HG02759 (cell line): ENCODE measurements at regions not wholly inside any gene's neighbourhood (a gene's known extent, or its start where the extent isn't known, plus 50 kb on each side); places are given as distances from the start of the nearest gene placed in this dataset.

Experiments used
- ATAC-seq: cut with Tn5 transposase; IDR thresholded peaks from one replicate; pipeline ENCODE4 v1.9.1; 2021; ENCODE audit warnings: mild to moderate bottlenecking, moderate library complexity; ENCODE audit not compliant: unreplicated experiment

DNA sequence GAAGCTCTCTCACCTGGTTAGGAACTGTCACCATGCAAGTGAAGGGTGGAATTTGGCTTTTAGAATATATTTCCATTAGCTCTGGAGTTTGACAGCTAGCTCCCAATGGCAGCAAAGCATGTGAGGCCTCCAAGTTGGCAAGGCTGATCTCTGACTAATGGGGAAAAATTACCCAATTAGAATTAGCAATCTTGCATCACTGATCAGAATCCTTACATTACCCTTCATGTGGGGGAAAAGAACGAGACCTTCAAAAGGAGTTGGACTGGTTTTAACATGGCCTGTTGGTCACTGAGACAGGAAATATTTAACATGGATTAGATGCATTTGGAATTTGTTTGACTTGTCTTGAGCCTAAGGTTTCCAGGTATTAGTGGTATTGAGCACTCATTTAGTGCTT is 192.3 kb upstream of the GDNF start:
- ATAC-seq = no peak

DNA sequence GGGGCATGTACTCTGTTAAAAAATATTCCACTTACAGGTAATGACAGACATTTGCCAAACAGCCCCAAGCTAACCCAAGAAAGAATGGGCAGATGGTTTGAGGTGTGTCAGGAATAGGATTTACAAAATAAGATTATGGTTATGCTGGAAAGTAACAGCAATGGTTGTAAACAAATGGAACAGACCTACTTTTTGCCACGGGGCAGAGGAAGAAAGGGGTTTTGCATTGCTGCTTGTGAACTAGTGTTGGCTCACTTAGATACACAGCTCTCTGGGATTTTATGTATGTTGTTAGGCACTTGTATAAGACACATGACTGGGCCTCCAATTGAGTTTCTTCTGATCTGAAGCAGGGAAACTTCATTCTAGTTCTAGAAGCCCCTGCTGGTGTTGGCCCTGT is 191.5 kb upstream of the GDNF start:
- no peak for ATAC-seq

DNA sequence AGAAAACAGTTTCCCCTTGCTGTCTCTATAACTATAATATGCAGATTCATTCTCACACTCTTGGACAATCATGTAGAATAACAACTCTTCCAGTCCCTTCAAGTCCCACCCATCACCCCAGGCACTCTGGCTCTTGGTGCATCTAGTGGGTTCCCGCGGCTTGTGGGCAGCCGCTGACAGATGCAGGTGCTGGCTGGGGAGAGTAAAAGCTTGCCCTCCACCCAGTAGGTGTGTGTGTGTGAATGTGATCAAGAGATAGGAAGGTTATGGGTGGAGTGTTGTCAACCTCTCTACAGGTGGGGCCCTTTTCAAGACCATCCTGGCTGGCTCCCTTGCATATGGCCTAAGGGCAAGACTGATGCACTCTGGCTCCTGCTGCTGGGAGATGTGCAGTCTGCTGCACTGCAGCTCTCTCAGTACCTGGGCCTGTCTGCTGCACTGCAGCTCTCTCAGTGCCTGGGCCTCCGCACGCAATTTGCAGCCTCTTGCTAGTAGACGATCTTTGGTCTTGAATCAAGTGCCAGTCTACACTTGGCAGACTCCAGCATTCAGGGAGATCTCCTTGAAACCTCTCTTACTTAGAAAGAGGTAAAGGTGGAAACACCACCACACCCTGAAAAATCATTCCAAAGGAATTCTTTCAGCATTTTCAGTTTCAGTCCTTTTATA is 189.7 kb upstream of the GDNF start:
- ATAC-seq = no peak

DNA sequence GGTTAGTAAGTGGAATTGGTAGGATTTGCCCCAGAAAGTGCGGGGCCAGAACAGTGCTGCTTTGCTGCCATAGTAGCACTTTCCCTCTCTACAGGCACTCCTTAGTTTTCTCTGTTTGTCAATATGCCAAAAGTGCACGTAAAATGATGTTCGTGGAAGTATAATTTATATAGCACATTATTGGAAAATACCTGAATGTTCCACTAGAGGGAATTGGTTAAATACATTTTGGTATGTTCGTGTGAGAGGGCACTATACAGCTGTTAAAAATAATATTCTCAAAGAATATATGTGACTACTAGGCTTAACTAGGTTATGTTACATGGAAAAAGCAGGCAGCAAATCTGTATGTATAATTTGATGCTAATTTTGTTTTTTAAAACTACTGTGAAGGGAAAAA is 184.0 kb upstream of the GDNF start:
- ATAC-seq = no peak

DNA sequence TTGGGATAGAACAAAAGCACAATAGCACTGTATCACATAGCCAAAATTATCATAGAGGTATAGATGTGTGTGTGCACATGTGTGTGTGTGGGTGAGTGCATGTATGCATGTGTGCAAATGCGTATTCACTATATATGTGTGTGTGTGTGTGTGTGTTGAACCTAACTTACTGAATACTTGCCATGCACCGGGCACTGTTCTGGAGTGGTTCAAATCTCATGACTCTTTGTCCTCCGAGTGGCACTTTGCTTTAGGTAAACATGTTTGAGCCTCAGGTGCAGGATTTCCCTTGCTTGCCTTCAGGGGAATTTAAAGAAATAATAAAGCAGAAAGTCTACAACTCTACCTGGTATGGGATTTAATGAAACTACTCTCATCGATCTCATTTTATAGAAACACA is 183.5 kb upstream of the GDNF start:
- ATAC-seq = no peak

DNA sequence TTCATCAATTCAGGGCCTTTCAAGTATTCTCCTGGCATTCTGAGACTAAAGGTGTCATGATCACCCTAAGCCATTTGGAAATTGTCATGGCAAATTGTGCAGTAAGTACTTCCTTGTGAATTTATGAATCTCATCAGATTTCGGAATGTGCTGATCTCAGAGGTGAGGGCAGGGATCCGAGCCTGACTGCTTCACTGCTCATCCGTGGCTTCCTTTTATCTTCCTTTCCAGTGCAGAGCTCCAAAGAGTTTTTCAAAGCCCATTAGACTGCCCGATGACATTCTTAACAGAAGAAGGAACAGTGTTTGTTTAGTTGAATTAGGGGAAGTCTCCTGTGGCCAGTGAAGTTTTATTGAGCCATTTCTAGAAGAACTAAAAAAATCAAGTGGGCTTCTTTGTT is 182.8 kb upstream of the GDNF start:
- ATAC-seq = no peak

DNA sequence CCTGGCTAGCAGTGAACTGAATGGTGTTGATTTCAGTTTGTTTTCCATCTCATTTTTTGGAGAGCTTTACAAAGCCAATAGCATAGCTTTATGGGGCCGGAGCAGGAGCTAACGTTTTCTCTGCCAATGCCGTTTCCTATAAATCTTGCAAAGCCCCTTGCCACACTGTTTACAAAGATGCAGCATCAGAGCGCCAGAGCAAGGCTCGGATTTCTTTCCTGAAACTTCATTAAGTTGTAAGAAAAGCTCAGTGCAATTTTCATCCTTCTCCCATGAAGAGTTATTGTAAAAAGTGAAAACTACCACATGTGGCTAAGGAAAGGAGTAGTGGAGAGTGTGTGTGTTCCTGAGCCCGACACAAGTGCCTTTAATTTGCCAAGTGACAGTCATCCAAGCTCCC is 178.2 kb upstream of the GDNF start:
- no peak for ATAC-seq

DNA sequence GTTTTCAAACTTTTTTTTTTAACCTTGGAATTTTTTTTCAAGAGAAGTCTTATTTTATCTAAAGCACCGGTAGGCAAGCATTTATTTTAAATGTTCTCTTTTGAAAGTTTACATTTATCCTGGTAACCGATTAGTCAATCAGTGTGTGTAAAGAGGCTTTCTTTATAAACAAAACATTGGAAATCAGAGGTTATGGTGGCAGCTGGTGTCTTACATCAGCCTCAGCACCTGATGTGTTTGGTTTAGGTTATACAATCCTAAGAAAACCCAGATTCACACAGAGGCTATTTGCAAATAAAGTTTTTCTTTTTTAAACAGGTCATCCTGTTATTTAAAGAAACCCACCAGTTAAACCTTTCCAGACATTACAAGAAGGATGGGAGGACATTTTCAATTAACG is 173.3 kb upstream of the GDNF start:
- ATAC-seq = no peak

DNA sequence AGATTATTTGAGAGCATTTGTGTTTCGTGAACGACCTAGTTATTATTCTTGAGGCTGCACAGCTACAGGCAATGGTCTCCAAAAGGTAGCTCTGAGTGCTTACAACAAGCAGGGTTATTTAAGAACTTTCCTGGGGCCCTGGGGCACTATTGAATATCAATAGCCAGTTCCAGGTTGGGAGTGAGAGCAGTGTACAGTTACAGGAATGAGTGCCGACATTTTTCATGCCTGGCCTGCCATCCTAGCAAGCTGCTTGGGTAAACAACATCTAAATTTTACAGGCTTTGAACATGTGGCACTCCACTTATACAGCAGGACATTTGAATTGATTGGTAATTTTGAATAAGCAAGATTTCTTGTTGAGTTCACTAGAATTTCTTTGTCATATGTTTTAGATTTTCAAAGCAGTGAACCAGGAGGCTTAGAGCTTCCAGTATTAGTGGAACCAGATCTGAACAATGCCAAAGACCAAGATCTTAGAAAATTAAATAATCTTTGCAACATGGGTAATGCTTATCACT is 171.9 kb upstream of the GDNF start:
- no peak for ATAC-seq

DNA sequence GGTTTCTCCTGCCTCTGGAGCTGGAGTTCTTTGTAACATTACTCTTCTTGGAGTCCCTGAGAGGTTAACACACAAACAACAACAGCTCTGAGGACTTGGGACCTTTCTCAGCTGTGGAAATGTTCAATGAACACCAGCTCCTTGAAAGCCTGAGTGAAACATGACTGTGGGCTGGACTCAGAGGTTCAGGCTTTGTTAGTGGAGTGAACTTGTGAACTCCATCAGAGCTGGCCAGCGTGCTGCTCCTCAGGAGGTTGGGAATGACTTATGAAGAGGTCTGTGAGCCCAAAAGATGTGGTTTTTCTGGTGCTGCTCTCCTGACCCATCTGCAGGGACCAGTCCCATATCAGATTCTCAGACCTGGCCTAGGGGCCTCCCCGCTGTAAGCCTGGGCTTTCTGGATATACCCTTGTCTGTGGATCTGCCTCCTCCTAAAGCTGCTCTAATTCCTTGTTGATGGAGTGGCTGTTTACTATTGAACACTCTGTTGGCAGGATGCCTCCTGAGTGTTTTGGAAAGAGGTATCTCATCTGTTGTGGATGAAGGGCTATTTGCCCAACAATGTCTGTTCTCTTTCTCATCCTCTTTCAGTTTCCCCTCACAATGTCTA is 170.0 kb upstream of the GDNF start:
- no peak for ATAC-seq

DNA sequence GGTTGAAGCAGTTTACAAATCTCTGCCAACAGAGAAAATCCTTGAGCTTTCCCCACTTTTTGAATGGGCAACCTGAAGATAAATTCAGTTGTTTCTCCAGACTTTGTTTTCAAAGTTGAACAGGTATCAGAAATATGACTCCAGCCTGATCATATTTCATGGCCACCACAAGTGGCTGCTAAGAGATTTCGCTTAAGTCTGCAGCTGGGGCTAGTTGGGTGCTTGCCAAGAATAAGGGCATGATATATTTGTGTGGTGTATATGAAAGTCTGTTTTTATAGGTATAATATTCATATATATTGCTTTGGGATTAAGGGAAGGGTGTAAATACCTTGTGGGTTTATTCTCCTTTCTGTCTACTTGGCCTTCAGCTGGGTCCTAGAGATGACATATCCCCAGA is 168.4 kb upstream of the GDNF start:
- no peak for ATAC-seq

DNA sequence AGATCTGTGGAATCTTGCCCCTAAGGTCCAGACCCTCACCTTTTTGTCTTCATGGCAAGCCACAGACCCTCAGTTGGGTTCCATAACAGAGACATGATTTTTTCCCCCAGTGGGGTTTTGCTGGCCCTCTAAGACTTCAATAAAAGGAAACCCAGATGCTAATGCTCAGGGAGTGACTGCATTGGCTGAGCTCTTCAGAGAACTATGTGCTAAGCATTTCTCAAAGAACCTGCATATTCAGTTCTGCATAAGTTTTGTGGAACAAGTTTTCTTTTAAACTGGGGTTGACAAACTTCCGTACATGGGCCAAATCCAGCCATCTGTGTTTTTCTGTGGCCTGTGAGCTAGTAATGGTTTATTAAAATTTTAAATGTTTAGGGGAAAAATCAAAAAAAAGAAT is 159.8 kb upstream of the GDNF start:
- no peak for ATAC-seq

DNA sequence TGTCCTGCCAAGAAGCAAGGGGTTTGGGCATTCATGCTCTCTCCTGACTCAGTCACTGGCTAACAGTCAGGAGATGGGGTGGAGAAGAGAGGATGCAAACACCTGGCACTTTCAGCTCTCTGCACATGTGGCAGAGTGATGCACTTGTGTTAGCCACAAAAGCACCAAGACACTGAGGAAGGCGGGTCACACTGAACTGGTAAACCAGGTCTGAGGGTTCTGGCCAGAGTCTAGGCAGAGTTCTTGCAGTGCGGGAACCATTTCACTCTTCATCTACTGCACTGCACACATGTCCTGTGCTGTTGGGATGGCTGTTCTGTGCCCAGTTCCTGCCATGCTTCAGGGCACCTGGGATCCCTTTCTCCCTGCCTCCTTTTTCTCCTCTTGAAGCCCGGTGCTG is 157.1 kb upstream of the GDNF start:
- no peak for ATAC-seq

DNA sequence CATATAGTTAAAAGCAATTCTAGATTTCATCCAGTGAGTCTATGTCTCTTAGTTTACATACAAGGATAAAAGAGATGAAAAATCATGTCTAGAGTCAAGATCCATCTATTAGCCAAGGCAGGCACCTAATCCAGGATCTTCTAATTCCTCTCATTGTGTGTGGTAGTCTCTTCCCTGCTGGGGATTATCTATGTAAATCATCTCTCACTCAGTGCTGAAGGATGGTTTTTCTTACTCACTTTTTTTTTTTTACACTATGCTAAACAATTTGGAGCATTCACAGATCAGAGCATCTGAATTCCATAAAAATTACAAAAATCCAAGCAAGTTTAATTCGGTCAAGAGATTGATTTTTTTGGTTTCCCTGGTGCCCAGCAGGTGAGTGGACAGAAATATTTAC is 154.9 kb upstream of the GDNF start:
- no peak for ATAC-seq

DNA sequence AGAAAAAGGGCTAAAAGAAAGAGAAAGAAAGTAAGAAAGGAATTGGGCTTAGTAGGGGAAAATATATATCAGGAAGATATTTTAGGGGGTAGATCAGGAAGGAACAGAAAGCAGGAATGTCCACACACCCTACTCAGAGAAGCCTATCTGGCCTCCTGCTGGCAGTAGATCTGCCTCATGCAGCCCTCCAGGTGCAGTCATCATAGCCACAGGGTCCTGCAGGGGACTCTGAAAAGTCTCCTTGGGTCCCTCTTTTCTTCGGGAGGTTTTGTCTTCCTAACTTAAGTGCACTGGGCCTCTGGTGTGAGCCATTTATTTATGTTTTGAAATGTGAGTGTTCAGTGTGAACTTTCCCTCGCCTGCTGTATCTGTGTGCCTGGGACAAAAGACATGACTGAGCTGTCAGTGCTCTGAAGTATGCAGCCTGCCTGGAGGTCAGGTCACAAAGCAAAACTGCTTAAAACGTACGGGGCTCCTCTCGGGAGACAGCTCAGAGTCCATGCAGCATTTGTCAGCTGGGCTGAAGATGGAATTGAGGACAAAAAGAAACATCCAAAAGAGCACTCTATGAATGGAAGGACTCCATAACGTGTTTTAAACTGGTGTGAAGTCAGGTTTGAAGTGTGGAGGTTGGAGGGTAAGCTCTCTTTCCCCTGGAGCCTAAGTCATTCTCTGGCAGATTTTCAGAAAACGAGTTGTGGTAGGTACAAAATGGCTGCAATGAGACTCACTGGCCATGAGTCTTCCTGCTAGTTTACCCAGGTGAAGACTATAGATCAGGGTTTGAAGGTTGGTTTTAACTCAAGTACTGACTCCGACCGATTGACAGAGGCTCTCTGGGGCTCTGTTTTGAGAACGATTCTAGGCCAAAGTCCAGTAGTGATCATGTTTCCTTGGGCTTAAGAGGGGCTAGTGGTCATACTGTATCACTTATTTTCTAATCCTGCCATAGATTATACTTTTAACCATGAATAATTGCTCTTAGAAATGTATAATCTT is 151.8 kb upstream of the GDNF start:
- no peak for ATAC-seq

DNA sequence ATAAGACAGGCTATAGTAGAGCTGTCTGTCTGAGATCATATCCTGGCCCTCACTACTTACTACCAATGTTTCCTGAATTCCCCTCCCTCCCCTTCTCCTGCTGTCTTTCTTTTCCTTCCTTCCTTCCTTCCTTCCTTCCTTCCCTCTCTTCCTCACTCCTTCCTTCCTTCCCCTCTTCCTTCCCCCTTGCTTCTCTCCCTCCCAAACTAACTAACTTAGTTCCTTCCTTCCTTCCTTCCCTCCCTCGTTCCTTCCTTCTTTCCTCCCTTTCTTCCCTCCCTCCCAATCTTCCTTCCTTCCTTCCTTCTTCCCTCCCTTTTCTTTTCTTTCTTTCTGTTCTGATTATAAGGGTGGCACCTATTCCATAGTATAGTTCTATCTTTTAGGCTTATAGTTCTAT is 150.0 kb upstream of the GDNF start:
- ATAC-seq = no peak

DNA sequence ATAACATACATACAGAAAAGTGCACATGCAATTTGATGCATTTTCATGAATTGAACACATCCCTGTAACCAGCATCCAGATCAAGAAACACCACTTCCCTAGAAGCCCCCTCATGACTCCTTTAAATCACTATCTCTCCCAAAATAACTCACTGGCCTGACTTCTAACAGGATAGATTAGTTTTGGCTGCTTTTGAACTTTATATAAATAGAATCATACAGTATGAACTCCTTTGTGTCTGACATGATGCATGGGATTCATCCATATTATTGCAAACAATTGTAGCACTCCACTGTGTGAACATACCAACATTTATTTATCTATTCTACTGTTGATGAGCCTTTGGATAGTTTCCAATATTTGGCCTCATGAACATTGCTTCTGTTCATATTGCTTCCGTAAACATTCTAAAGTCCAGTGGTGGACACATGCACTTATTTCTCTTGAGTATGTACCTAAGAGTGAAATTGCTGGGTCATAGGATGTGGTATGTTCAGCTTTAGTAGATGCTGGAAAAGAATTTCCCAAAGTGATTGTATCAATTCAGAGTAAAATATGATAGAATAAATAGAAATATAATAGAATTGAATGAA is 148.7 kb upstream of the GDNF start:
- no peak for ATAC-seq

DNA sequence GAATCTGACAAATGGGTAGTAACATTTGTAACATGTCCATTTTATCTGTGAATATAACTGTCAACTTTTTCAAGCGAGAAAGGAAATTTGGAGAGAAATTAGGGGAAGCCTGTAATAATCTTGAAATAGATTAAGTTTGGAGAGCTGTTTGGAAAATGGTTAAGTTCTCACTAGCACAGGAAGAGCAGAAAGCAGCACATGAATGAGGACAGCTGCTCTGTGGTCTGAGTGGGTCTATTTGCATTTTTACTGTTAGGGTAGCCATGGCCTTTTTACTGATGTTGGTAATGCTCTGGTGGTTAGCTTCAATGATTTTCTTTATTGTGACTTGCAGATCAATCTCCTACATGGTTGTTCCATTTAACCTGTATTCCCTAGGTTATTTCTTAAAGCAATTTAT is 144.5 kb upstream of the GDNF start:
- ATAC-seq = no peak

DNA sequence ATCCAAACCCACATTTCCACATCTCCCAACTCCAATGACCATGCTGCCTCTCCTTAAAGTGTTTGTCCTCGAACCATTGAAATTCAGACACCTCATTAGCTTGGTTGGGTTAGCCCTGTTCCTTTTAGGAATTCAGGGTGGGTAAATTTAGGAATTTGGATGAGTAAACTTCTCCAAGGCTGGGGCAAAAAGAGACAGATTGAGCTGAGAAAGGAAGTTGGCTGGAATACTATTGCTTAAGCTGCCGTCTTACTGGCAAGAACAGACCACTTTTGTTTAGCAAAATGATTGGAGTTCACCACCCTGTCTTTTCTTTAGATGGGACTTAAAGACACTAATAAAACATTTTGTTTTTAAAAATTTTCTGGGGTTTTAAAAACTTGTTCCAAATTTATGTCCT is 143.6 kb upstream of the GDNF start:
- no peak for ATAC-seq

DNA sequence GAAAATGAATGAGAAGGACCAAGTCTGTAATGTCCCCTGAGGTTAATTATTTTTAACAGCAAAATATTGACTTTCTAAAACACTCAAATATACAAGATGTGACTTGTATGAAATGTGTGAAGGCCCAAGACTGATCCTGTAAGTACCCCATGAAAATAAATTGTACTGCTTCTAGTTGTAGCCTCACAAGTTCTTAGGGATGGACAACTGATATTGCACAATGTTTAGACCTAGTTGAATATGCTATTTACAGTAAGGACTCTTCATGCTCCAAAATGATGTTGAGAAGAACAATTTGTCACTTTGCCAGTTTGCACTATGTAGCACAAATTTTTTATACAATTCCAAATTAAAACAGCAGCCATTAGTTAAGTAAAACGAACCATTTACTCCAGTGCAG is 139.7 kb upstream of the GDNF start:
- no peak for ATAC-seq

DNA sequence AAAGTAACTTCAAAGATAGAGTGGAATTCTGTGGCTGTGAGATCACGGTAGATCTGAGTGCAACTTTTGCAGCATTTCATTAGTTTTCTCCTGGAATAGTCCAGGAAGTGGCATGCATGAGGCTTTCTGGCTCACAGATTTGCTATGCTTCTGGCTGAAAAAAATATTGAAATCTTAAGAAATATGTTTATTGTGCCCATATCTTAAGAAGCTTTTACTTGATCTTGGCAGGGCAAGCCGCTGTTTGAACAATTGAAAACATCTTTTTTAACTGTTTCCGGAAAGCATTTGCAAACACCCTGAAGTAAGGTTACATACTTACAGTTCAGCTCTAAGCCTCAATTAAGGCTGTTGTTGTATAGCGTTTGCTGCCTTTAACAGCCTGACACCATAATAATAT is 135.7 kb upstream of the GDNF start:
- ATAC-seq = no peak
